ENCODE measurements at regions not wholly inside any gene's neighbourhood (a gene's known extent, or its start where the extent isn't known, plus 50 kb on each side); places are given as distances from the start of the nearest gene placed in this dataset.
"Not testable (repeated sequence)": the region's sequence is repeated elsewhere in the genome, so short reads cannot be mapped to it uniquely, and the experiment has no call there.

DNA sequence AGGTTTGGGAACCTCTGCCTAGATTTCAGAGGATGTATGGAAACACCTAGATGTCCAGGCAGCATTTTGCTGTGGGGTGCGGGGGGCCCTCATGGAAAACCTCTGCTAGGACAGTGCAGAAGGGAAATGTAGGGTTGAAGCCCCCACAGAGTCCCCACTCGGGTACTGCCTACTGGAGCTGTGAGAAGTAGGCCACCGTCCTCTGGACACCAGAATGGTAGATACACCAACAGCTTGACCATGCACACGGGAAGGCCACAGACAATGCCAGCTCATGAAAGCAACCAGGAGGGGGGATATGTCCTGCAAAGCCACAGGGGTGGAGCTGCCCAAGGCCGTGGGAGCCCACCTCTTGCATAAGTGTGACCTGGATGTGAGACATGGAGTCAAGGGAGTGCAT is 1336.5 kb downstream of the SPATA31A7 start:
- not testable (repeated sequence) for H3K27me3 Mint-ChIP-seq; ATAC-seq; DNase-seq (ENCODE audit: low spot score); H3K4me3 Mint-ChIP-seq; H3K4me1 Mint-ChIP-seq (ENCODE audit: low read depth in 2 of 2); H3K27ac Mint-ChIP-seq; H3K9me3 Mint-ChIP-seq; H3K36me3 Mint-ChIP-seq

DNA sequence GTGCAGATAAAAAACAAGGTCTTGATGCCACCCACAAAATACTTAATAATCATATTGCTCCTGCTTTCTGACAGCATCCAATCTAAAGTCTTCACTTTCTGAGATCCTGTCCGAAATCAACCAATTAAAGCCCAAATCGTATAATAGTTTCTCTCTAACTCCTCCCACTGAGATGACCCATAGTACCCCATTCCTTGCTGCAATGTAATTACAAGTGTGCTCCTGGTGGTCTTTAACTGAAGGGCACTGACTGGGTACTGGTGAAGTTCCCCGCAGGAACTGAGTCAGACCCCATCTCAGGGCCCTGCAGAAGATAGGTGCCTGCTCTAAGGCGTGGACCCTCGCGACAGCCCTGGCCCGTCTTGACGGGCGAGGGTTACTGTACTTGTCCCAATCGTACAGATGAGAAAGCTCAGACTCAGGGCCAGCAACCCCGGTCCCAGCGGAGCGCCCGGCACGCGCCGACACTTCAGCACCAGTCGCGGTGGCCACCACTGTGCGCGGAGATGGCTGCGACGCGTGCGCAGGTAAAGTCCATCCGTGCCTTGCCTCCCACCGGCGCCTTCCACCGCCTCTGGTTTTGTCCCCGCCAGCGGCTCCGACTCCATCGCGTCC is 1342.4 kb downstream of the SPATA31A7 start:
- H3K9me3 Mint-ChIP-seq, result not testable (repeated sequence)

DNA sequence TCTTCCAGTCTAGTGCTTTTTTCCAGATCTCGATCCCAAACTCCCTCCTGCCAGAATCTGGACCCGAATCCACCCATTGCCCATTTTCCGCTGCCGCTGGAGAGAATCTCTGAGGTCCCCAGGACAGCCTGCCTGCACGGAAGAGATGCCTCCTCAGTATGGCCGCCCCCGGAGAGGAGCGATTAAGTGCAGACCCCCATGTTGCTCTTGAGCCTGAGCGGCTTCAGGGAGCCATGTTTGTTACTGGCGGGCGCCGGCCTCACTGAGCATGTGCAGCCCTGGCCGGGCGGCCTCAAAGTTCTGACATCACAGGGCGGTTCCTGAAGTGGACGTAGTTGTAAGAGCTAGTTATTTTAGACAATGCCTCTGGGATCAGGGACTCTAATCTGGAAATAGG is 1342.9 kb downstream of the SPATA31A7 start:
- H3K4me1 Mint-ChIP-seq (ENCODE audit: low read depth in 2 of 2); H3K36me3 Mint-ChIP-seq; DNase-seq (ENCODE audit: low spot score); ATAC-seq; H3K9me3 Mint-ChIP-seq; H3K27me3 Mint-ChIP-seq: not testable (repeated sequence)
- Mint-ChIP-seq H3K4me3 (peak overlapping the region; percentile 78), H3K27ac (peak overlapping the region in 1 of 2 donors; percentile 80)

More for the DNA sequence above, 1342.4 kb downstream of the SPATA31A7 start:
- H3K27me3 Mint-ChIP-seq; H3K36me3 Mint-ChIP-seq; ATAC-seq; H3K4me1 Mint-ChIP-seq (ENCODE audit: low read depth in 2 of 2); DNase-seq (ENCODE audit: low spot score): not testable (repeated sequence)
- Mint-ChIP-seq H3K27ac (peak overlapping the region in 1 of 2 donors; percentile 80), H3K4me3 (peak overlapping the region; percentile 78)

DNA sequence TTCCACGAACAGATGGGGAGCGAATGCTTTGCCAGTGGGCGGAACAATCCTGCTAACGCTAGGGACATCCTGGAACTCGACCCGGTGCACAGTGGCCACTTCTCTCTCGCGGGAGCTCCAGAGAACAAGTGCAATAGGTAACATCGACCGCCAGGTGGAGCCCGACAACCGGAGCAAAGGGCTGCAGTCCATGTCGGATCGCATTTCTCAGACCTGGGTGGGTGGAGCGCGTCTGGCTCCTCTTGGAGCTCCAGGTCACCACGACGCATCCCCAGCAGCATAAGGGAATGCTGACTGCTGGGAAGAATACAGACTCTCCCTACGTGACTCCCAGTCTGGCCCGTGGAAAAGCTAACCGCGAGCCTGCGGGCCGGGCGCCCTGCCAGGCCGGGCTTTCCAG is 1360.7 kb downstream of the SPATA31A7 start:
- ATAC-seq; H3K4me3 Mint-ChIP-seq; DNase-seq (ENCODE audit: low spot score); H3K27ac Mint-ChIP-seq; H3K9me3 Mint-ChIP-seq; H3K36me3 Mint-ChIP-seq; H3K27me3 Mint-ChIP-seq; H3K4me1 Mint-ChIP-seq (ENCODE audit: low read depth in 2 of 2): not testable (repeated sequence)

DNA sequence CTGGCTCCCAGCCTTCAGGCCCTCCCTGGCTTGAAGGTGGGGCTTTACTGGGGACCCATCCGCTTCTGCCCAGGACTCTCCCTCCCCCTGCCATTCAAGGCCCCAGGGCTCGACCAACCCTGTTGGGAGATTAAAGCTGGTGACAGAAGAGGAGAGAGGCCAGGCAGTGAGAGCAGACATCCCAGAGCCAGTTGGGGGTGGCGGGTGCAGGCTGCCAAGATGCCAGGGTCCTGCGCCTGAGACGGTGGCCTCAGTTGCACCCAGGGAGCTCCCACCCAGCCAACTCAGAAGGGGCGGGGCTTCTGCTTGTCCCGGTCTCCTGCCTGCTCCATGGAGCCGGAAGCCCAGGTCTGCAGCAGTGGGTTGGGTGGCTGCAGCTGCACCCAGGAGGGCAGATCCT is 1370.8 kb downstream of the SPATA31A7 start:
- not testable (repeated sequence) for H3K4me3 Mint-ChIP-seq; ATAC-seq; DNase-seq (ENCODE audit: low spot score); H3K27me3 Mint-ChIP-seq; H3K9me3 Mint-ChIP-seq; H3K36me3 Mint-ChIP-seq; H3K27ac Mint-ChIP-seq; H3K4me1 Mint-ChIP-seq (ENCODE audit: low read depth in 2 of 2)

DNA sequence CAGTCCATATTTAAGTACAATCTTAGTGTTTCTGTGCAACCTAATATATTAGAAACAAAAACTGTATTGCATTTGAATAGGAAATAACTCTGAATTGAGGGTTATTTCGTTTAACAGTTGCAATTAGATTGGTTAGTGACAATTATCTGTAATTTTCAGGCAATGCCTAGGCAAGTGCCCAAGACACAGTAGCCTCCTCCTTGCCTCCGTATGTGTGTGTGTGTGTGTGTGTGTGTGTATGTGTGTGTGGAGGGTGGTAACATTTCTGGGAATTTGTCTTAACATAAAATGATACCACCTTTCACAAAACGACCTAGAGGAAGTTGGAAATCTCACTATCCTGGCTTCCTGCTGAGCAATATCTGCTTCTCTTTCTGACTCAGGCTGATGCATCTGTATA is 1375.3 kb downstream of the SPATA31A7 start:
- not testable (repeated sequence) for H3K27me3 Mint-ChIP-seq; H3K27ac Mint-ChIP-seq; H3K4me1 Mint-ChIP-seq (ENCODE audit: low read depth in 2 of 2); H3K36me3 Mint-ChIP-seq; DNase-seq (ENCODE audit: low spot score); ATAC-seq; H3K4me3 Mint-ChIP-seq; H3K9me3 Mint-ChIP-seq

DNA sequence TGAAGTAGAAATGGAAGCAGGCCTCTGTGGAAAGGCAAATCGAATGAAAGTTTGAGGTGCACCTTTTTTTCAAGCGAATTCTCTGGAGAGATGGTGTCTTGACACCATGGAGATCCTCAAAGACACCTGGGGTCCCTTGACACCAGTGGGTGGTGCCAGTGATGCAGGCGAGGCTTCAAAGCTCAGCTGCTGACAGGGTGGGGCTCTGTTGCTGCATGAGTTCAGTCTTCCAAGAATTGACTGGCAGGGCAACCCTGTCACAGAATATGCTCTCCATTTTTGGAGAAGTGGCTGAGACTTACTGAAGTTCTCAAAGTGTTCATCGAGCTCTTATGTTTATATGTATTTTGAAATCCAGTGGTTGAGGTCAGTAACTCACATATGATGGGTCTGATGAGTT is 1376.6 kb downstream of the SPATA31A7 start:
- H3K27me3 Mint-ChIP-seq; H3K27ac Mint-ChIP-seq; H3K4me1 Mint-ChIP-seq (ENCODE audit: low read depth in 2 of 2); ATAC-seq; H3K9me3 Mint-ChIP-seq; H3K4me3 Mint-ChIP-seq; H3K36me3 Mint-ChIP-seq; DNase-seq (ENCODE audit: low spot score): not testable (repeated sequence)

DNA sequence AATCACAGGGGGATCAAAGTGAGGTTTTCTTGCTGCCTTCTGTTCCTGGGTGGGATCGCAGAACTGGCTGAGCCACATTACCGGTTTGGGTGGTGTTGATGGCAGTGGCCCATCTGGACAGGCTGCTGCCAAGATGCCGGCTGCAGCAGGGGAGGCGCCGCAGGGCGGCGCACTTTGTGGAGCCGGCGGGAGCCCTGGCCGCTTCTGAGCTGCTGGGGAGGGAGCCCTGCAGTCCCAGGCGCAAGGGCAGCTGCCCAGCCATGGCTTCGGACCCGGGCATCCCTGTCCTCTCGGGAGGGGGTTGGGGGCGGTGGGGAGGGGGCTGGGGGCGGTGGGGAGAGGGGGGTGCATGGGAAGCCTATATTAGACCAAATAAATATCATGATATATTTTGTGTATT is 1407.3 kb downstream of the SPATA31A7 start:
- H3K27me3 Mint-ChIP-seq, result not testable (repeated sequence)

More for the DNA sequence above, 1407.3 kb downstream of the SPATA31A7 start:
- ATAC-seq; H3K4me3 Mint-ChIP-seq; DNase-seq (ENCODE audit: low spot score); H3K4me1 Mint-ChIP-seq (ENCODE audit: low read depth in 2 of 2); H3K36me3 Mint-ChIP-seq; H3K27ac Mint-ChIP-seq; H3K9me3 Mint-ChIP-seq: not testable (repeated sequence)
